Esophagus muscularis mucosa (tissue), 4 donors: ENCODE measurements at regions not wholly inside any gene's neighbourhood (a gene's known extent, or its start where the extent isn't known, plus 50 kb on each side); places are given as distances from the start of the nearest gene placed in this dataset.

Experiments used
- CTCF ChIP-seq, 3 experiments: fragments of 200-600 bp in 2 of 3; fragments of 450-650 bp in 1 of 3; sonication (generic) in 2 of 3; IDR thresholded peaks; one replicate each; pipeline ENCODE4 v1.5.1; 2017 to 2019; ENCODE audit warnings: antibody characterized with exemption in 3 of 3, mild to moderate bottlenecking in 2 of 3, moderate library complexity in 1 of 3
- EP300 ChIP-seq: sonication (generic); formaldehyde crosslinking; IDR thresholded peaks from one replicate; pipeline ENCODE4 v1.6.1; 2017; ENCODE audit warnings: antibody characterized with exemption
- POLR2A ChIP-seq: fragments of 450-650 bp; IDR thresholded peaks from one replicate; pipeline ENCODE4 v1.6.1; 2017; ENCODE audit warnings: antibody characterized with exemption, moderate library complexity, mild to moderate bottlenecking, low read depth
- POLR2AphosphoS5 ChIP-seq, 2 donors: sonication (generic); formaldehyde crosslinking; IDR thresholded peaks; one replicate each; pipeline ENCODE4 v1.6.1; 2017; ENCODE audit warnings: antibody characterized with exemption in 2 of 2

GRCh38 chr22:19599004-19599403 is 74.8 kb upstream of the CLDN5 start:
- no peak for TF ChIP-seq CTCF (IDR thresholded peaks at IDR 0.05)
- no peak for TF ChIP-seq POLR2A
- no peak for TF ChIP-seq EP300
- TF ChIP-seq POLR2AphosphoS5 (IDR thresholded peaks at IDR 0.05), result no peak
